Adrenal gland (tissue), 5 donors: ENCODE measurements at regions not wholly inside any gene's neighbourhood (a gene's known extent, or its start where the extent isn't known, plus 50 kb on each side); places are given as distances from the start of the nearest gene placed in this dataset.

ENCODE experiments used
- POLR2A ChIP-seq, 2 donors: fragments of 450-650 bp; IDR thresholded peaks; one replicate each; pipeline ENCODE4 v1.6.1; 2017; ENCODE audit warnings: antibody characterized with exemption in 2 of 2, mild to moderate bottlenecking in 2 of 2, moderate library complexity in 1 of 2
- TF ChIP-seq, protein P1 (sequence below), 6 experiments: fragments of 450-650 bp in 4 of 6; fragments of 200-600 bp in 2 of 6; sonication (generic) in 1 of 6; IDR thresholded peaks; 1 replicate in 5 of 6; 2 replicates in 1 of 6; pipeline versions ENCODE4 v1.5.1 to v1.8.0; 2016 to 2021; ENCODE audit warnings: antibody characterized with exemption in 6 of 6, mild to moderate bottlenecking in 2 of 6, moderate library complexity in 1 of 6
- donor health status: DM: no; HTN: no; CAD: no.

- TF ChIP-seq, protein P1, sequence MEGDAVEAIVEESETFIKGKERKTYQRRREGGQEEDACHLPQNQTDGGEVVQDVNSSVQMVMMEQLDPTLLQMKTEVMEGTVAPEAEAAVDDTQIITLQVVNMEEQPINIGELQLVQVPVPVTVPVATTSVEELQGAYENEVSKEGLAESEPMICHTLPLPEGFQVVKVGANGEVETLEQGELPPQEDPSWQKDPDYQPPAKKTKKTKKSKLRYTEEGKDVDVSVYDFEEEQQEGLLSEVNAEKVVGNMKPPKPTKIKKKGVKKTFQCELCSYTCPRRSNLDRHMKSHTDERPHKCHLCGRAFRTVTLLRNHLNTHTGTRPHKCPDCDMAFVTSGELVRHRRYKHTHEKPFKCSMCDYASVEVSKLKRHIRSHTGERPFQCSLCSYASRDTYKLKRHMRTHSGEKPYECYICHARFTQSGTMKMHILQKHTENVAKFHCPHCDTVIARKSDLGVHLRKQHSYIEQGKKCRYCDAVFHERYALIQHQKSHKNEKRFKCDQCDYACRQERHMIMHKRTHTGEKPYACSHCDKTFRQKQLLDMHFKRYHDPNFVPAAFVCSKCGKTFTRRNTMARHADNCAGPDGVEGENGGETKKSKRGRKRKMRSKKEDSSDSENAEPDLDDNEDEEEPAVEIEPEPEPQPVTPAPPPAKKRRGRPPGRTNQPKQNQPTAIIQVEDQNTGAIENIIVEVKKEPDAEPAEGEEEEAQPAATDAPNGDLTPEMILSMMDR (IDR thresholded peaks at IDR 0.05) = no peak
- TF ChIP-seq POLR2A (IDR thresholded peaks at IDR 0.05) = no peak
Observed at GRCh38 chr7:86445285-86445684, 198.4 kb upstream of the GRM3 start.
